ENCODE measurements at regions not wholly inside any gene's neighbourhood (a gene's known extent, or its start where the extent isn't known, plus 50 kb on each side); places are given as distances from the start of the nearest gene placed in this dataset.
A peak's percentile ranks its signal among the peaks of the same experiment; 100 is the strongest.

- H3K36me3 ChIP-seq (ENCODE audit: control insufficient read depth, insufficient read depth, low read length), result no peaks in the 10 kb centered on the region
- Mint-ChIP-seq H3K27ac (ENCODE audit: unreplicated experiment) (no peak overlapping the region), H3K4me3 (ENCODE audit: unreplicated experiment) (no peak overlapping the region), H3K36me3 (ENCODE audit: insufficient read depth, unreplicated experiment) (no peaks in the 10 kb centered on the region), H3K9me3 (ENCODE audit: unreplicated experiment) (no peaks in the 10 kb centered on the region), H3K4me1 (ENCODE audit: low read depth, unreplicated experiment) (no peaks in the 10 kb centered on the region), H3K27me3 (ENCODE audit: insufficient read depth, unreplicated experiment) (peaks cover 3% of the 10 kb centered on the region)
- ChIA-PET POLR2A (no interaction called here), CTCF (no interaction called here)
- DNase-seq, result no peak
- TF ChIP-seq CTCF (IDR thresholded peaks at IDR 0.05; ENCODE audit: insufficient read depth in 1 of 2, low read depth in 1 of 2, low read length in 1 of 2, severe bottlenecking in 1 of 2, unreplicated experiment in 1 of 2), result no peak
- no peaks in the 10 kb centered on the region for H3K27me3 ChIP-seq (replicated peaks; ENCODE audit: control insufficient read depth, insufficient read depth, low read length)
- BruUV-seq (replicated peaks), result no TSS peak
- H3K9me3 ChIP-seq, result no peaks in the 10 kb centered on the region
- no peak overlapping the region for H3K4me3 ChIP-seq (ENCODE audit: low read depth, low read length)
- intact Hi-C loops (cut with micrococcal nuclease; ENCODE audit: unreplicated experiment), result no loop called here
- no peaks in the 10 kb centered on the region for H3K4me1 ChIP-seq
Observed at GRCh38 chr9:31112491-31112890, 1272.0 kb upstream of the ACO1 start.

GRCh38 chr9:31114346-31114745 lies 1270.1 kb upstream of the ACO1 start:
- H3K9me3 Mint-ChIP-seq (ENCODE audit: unreplicated experiment), result no peaks in the 10 kb centered on the region
- Histone ChIP-seq H3K4me1 (no peaks in the 10 kb centered on the region), H3K27me3 (replicated peaks; ENCODE audit: control insufficient read depth, insufficient read depth, low read length) (no peaks in the 10 kb centered on the region), H3K9me3 (no peaks in the 10 kb centered on the region), H3K4me3 (ENCODE audit: low read depth, low read length) (no peak overlapping the region), H3K36me3 (ENCODE audit: control insufficient read depth, insufficient read depth, low read length) (no peaks in the 10 kb centered on the region)
- intact Hi-C loops (cut with micrococcal nuclease; ENCODE audit: unreplicated experiment), result no loop called here
- BruUV-seq (replicated peaks), result no TSS peak
- CTCF ChIA-PET, result no interaction called here
- peaks cover 3% of the 10 kb centered on the region for H3K27me3 Mint-ChIP-seq (ENCODE audit: insufficient read depth, unreplicated experiment)
- H3K36me3 Mint-ChIP-seq (ENCODE audit: insufficient read depth, unreplicated experiment), result no peaks in the 10 kb centered on the region
- no peak for TF ChIP-seq CTCF (IDR thresholded peaks at IDR 0.05; ENCODE audit: insufficient read depth in 1 of 2, low read depth in 1 of 2, low read length in 1 of 2, severe bottlenecking in 1 of 2, unreplicated experiment in 1 of 2)
- POLR2A ChIA-PET, result no interaction called here
- DNase-seq, result no peak
- H3K4me3 Mint-ChIP-seq (ENCODE audit: unreplicated experiment), result no peak overlapping the region
- no peaks in the 10 kb centered on the region for H3K4me1 Mint-ChIP-seq (ENCODE audit: low read depth, unreplicated experiment)
- H3K27ac Mint-ChIP-seq (ENCODE audit: unreplicated experiment), result no peak overlapping the region

GRCh38 chr9:31119890-31120454 lies 1264.5 kb upstream of the ACO1 start:
- Mint-ChIP-seq H3K36me3 (ENCODE audit: insufficient read depth, unreplicated experiment) (no peaks in the 10 kb centered on the region), H3K4me3 (ENCODE audit: unreplicated experiment) (no peak overlapping the region), H3K4me1 (ENCODE audit: low read depth, unreplicated experiment) (no peaks in the 10 kb centered on the region), H3K27me3 (ENCODE audit: insufficient read depth, unreplicated experiment) (no peaks in the 10 kb centered on the region), H3K9me3 (ENCODE audit: unreplicated experiment) (peaks cover 17% of the 10 kb centered on the region), H3K27ac (ENCODE audit: unreplicated experiment) (no peak overlapping the region)
- Histone ChIP-seq H3K36me3 (ENCODE audit: control insufficient read depth, insufficient read depth, low read length) (no peaks in the 10 kb centered on the region), H3K4me1 (no peaks in the 10 kb centered on the region), H3K9me3 (no peaks in the 10 kb centered on the region), H3K4me3 (ENCODE audit: low read depth, low read length) (no peak overlapping the region), H3K27me3 (replicated peaks; ENCODE audit: control insufficient read depth, insufficient read depth, low read length) (no peaks in the 10 kb centered on the region)
- BruUV-seq (replicated peaks), result no TSS peak
- intact Hi-C loops (cut with micrococcal nuclease; ENCODE audit: unreplicated experiment), result loop anchor here (10.0 kb wide), 1 partner anchor 355 kb away; no protein-coding TSS in a partner anchor
- CTCF ChIA-PET, result interaction anchor here (0.6 kb wide), 1 partner anchor 17 kb away, joined by 4 read pairs; no protein-coding TSS in a partner anchor
- POLR2A ChIA-PET, result no interaction called here
- TF ChIP-seq CTCF (IDR thresholded peaks at IDR 0.05; ENCODE audit: insufficient read depth in 1 of 2, low read depth in 1 of 2, low read length in 1 of 2, severe bottlenecking in 1 of 2, unreplicated experiment in 1 of 2), result peak; percentile 38 to 46
- DNase-seq, result peak in 1 of 2 experiments; percentile 40
